ENCODE measurements at regions not wholly inside any gene's neighbourhood (a gene's known extent, or its start where the extent isn't known, plus 50 kb on each side); places are given as distances from the start of the nearest gene placed in this dataset.

DNA sequence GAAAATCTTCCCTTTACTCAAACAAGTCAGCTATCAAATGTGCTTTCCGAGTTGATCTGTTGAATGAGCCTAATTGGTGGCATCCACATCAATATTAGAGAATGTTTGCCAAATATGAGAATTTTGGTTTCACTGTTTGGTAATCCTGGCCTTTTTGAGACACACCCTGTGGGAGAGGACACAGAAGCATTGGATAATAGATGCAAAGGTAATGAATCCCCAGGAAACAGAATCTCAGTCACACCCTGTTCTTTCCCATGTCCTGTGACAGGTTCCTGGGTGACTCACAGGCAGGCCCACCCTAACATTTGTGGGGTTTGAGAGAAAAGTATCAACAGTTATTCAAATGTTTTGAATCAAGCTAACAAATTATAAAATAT, 99.8 kb upstream of the PELI1 start:
- no peaks in the 10 kb centered on the region for H3K36me3 ChIP-seq
- no peak overlapping the region for H3K4me3 ChIP-seq
- no peak overlapping the region for H3K27ac ChIP-seq
- no peaks in the 10 kb centered on the region for H3K27me3 ChIP-seq
- no peaks in the 10 kb centered on the region for H3K9me3 ChIP-seq
- TF ChIP-seq, protein P1, sequence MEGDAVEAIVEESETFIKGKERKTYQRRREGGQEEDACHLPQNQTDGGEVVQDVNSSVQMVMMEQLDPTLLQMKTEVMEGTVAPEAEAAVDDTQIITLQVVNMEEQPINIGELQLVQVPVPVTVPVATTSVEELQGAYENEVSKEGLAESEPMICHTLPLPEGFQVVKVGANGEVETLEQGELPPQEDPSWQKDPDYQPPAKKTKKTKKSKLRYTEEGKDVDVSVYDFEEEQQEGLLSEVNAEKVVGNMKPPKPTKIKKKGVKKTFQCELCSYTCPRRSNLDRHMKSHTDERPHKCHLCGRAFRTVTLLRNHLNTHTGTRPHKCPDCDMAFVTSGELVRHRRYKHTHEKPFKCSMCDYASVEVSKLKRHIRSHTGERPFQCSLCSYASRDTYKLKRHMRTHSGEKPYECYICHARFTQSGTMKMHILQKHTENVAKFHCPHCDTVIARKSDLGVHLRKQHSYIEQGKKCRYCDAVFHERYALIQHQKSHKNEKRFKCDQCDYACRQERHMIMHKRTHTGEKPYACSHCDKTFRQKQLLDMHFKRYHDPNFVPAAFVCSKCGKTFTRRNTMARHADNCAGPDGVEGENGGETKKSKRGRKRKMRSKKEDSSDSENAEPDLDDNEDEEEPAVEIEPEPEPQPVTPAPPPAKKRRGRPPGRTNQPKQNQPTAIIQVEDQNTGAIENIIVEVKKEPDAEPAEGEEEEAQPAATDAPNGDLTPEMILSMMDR (IDR thresholded peaks at IDR 0.05): no peak
- no peak for TF ChIP-seq POLR2A (IDR thresholded peaks at IDR 0.05)
- peaks cover 0 to 9% (median 0%) of the 10 kb centered on the region in 4 donors for H3K4me1 ChIP-seq
- no peak for DNase-seq

DNA sequence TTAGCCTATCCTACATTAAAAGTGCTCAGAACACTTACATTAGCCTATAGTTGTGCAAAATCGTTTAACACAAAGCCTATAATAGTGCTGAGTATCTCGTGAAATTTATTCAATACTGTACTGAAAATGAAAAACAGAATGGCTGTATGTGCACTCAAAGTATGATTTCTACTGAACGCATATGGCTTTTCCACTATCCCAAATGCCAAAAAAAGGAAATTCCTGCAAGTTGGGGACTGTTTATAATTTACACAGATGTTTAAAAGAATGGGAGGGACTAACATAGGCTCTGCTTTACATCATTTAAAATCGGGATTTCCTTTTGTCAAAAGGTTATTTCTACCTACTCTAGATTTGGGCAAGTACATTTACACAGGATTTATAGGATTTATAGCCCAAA, 101.4 kb upstream of the PELI1 start:
- no peak overlapping the region for H3K4me3 ChIP-seq
- H3K27ac ChIP-seq: no peak overlapping the region
- DNase-seq: no peak
- no peaks in the 10 kb centered on the region for H3K36me3 ChIP-seq
- no peak for TF ChIP-seq POLR2A (IDR thresholded peaks at IDR 0.05)
- TF ChIP-seq, protein P1 (IDR thresholded peaks at IDR 0.05): no peak
- no peaks in the 10 kb centered on the region for H3K27me3 ChIP-seq
- H3K9me3 ChIP-seq: no peaks in the 10 kb centered on the region
- peaks cover 0 to 9% (median 0%) of the 10 kb centered on the region in 4 donors for H3K4me1 ChIP-seq

DNA sequence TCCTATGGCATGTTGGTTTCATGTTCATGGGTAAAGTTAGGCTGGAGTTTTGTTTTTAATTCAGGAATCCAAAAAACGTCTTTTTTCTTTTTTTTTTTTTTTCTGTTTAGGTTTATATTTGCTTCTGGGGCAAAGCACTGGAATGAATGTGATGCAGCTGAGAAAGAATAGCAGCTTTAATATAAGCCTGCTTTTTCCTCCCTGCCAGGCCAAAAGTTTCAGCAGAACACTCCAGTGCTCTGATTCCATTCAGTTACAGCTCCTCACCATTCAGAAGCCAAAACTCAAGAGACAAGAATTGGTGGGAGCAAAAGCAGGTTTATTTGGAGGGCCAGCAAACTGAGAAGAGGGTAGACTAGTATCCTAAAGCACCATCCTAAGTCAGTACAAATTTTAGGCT, 102.7 kb upstream of the PELI1 start:
- TF ChIP-seq POLR2A (IDR thresholded peaks at IDR 0.05): no peak
- TF ChIP-seq, protein P1 (IDR thresholded peaks at IDR 0.05): no peak
- DNase-seq: no peak
- Histone ChIP-seq H3K9me3 (no peaks in the 10 kb centered on the region), H3K4me1 (peaks cover 0 to 9% (median 0%) of the 10 kb centered on the region in 4 donors), H3K27ac (no peak overlapping the region), H3K27me3 (no peaks in the 10 kb centered on the region), H3K36me3 (no peaks in the 10 kb centered on the region), H3K4me3 (no peak overlapping the region)

DNA sequence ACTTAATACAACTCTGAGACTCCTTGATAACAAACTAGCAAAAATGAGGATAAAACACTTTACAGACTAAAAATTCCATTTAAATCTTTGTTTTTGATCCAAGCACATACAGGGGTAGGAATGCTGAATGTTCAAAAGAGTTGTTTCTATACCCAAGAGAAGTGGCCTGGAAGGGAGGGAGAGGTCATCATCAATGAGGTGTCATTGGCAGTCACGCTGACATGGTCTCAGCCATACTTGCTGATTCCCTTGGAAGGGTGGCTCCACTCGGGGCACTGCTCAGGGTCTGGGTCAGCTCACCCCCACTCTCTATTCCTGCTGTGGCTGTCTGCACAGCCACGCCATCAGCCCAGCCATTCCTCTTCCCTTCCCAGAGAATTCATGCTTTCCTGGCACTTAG, 105.2 kb upstream of the PELI1 start:
- Histone ChIP-seq H3K4me3 (no peak overlapping the region), H3K27me3 (no peaks in the 10 kb centered on the region), H3K36me3 (no peaks in the 10 kb centered on the region), H3K4me1 (no peaks in the 10 kb centered on the region), H3K27ac (no peak overlapping the region), H3K9me3 (no peaks in the 10 kb centered on the region)
- no peak for DNase-seq
- TF ChIP-seq, protein P1 (IDR thresholded peaks at IDR 0.05): no peak
- no peak for TF ChIP-seq POLR2A (IDR thresholded peaks at IDR 0.05)

DNA sequence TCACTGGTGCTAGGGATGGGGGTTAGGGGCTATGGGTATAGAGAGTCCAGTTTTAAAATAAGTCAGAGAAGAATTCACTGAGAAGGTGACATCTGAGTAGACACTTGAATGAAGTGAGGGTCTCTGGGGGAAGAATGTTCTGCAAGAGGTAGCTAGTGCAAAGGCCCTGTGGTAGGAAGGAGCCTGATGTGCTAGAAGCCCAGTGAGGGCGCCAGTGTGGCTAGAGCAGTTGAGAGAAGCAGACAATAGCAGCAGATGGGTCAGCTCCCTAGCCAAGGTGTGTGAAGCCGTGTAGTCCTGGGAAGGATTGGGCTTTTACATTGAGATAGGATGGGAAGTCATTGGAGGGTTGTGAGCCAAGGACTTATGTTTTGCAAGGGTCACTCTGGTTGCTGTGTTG, 105.8 kb upstream of the PELI1 start:
- DNase-seq: no peak
- Histone ChIP-seq H3K4me3 (no peak overlapping the region), H3K4me1 (no peaks in the 10 kb centered on the region), H3K27me3 (no peaks in the 10 kb centered on the region), H3K36me3 (no peaks in the 10 kb centered on the region), H3K27ac (no peak overlapping the region), H3K9me3 (no peaks in the 10 kb centered on the region)
- TF ChIP-seq POLR2A (IDR thresholded peaks at IDR 0.05): no peak
- TF ChIP-seq, protein P1 (IDR thresholded peaks at IDR 0.05): no peak

DNA sequence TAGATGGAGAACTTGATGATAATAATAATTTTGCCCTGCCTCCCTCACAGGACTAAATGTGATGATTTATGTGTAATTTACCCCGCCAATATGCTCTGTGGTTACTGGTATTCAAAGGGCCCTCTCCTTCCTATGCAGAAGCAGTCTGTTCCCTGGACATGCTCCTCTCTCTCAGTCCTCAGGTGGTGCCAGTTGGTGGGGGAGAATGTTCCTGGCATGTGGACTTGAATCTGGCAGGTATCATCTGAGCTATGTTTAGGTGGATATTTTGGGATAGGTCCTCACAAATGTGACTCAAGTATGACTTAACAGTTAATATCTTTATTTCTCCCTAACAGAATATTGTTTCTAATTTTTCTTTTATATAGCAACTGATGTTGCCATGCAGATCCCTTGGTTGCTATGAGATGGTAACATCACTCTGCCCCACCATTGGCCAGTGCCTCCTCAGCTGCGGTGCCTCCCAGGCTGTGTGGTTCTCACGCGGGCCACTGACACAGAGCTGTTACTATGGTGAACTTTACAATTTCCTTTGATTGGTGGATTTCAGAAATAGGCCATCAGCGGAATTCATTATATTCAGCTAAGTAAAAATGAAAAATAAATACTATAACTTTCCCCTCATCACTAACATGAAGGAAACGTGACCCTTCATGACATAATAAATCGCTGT, 106.7 kb upstream of the PELI1 start:
- TF ChIP-seq, protein P1 (IDR thresholded peaks at IDR 0.05): no peak

More for the DNA sequence above, 106.7 kb upstream of the PELI1 start:
- H3K9me3 ChIP-seq: no peaks in the 10 kb centered on the region
- no peak for DNase-seq
- no peak overlapping the region for H3K27ac ChIP-seq
- H3K4me3 ChIP-seq: no peak overlapping the region
- no peaks in the 10 kb centered on the region for H3K4me1 ChIP-seq
- no peaks in the 10 kb centered on the region for H3K27me3 ChIP-seq
- no peaks in the 10 kb centered on the region for H3K36me3 ChIP-seq

Data from Peyer's patch (tissue), 4 donors.